H9 (cell line): ENCODE measurements at regions not wholly inside any gene's neighbourhood (a gene's known extent, or its start where the extent isn't known, plus 50 kb on each side); places are given as distances from the start of the nearest gene placed in this dataset.

Experiments used
- DNase-seq: peaks from one replicate; pipeline ENCODE4 v3.0.0-alpha.2; 2017
- H2AFZ ChIP-seq: one replicate; pipeline ENCODE4 v1.6.1; 2013; ENCODE audit warnings: mild to moderate bottlenecking, low read length, control low read depth, moderate library complexity
- H2AK5ac ChIP-seq: 2 replicates; pipeline ENCODE4 v1.6.1; 2013; ENCODE audit warnings: low read length, control low read depth, mixed read lengths; ENCODE audit not compliant: insufficient read length
- H2BK120ac ChIP-seq: one replicate; pipeline ENCODE4 v1.6.1; 2013; ENCODE audit warnings: low read depth, mild to moderate bottlenecking, low read length, control low read depth, inconsistent platforms; ENCODE audit not compliant: poor library complexity, severe bottlenecking
- H2BK12ac ChIP-seq: 2 replicates; pipeline ENCODE4 v1.6.1; 2013; ENCODE audit warnings: low read length, control low read depth, mixed read lengths, low read depth; ENCODE audit not compliant: insufficient read length
- H2BK15ac ChIP-seq: 2 replicates; pipeline ENCODE4 v1.6.1; 2013; ENCODE audit warnings: low read depth, low read length, control low read depth
- H2BK20ac ChIP-seq: one replicate; pipeline ENCODE4 v1.6.1; 2013; ENCODE audit warnings: low read depth, mild to moderate bottlenecking, low read length, control low read depth, inconsistent platforms; ENCODE audit not compliant: poor library complexity, severe bottlenecking
- H2BK5ac ChIP-seq: 2 replicates; pipeline ENCODE4 v1.6.1; 2013; ENCODE audit warnings: low read length, control low read depth, mixed read lengths; ENCODE audit not compliant: insufficient read length
- H3K14ac ChIP-seq: 2 replicates; pipeline ENCODE4 v1.6.1; 2013; ENCODE audit warnings: low read length, control low read depth; ENCODE audit not compliant: insufficient read depth
- H3K18ac ChIP-seq: 2 replicates; pipeline ENCODE4 v1.6.1; 2013; ENCODE audit warnings: low read depth, mild to moderate bottlenecking, mixed read lengths, low read length, control low read depth; ENCODE audit not compliant: insufficient read length
- H3K23ac ChIP-seq: 2 replicates; pipeline ENCODE4 v1.6.1; 2013; ENCODE audit warnings: low read length, control low read depth, mixed read lengths, low read depth; ENCODE audit not compliant: insufficient read length
- H3K23me2 ChIP-seq: 2 replicates; pipeline ENCODE4 v1.6.1; 2013; ENCODE audit warnings: low read depth, mild to moderate bottlenecking, mixed read lengths, low read length, control low read depth; ENCODE audit not compliant: insufficient read length, poor library complexity, severe bottlenecking
- H3K27ac ChIP-seq: 2 replicates; pipeline ENCODE4 v1.5.1; 2013; ENCODE audit warnings: low read length, control low read depth, mixed read lengths, low read depth; ENCODE audit not compliant: insufficient read length
- H3K27me3 ChIP-seq: 2 replicates; pipeline ENCODE4 v1.6.1; 2013; ENCODE audit warnings: low read length, control low read depth, inconsistent platforms; ENCODE audit not compliant: insufficient read depth
- H3K4ac ChIP-seq: 2 replicates; pipeline ENCODE4 v1.6.1; 2013; ENCODE audit warnings: low read depth, mild to moderate bottlenecking, control low read depth, inconsistent platforms, low read length, moderate library complexity
- H3K4me1 ChIP-seq: 2 replicates; pipeline ENCODE4 v1.6.1; 2013; ENCODE audit warnings: low read length, control low read depth, inconsistent platforms; ENCODE audit not compliant: insufficient read depth
- H3K4me2 ChIP-seq: 2 replicates; pipeline ENCODE4 v1.6.1; 2013; ENCODE audit warnings: low read length, control low read depth, mixed read lengths; ENCODE audit not compliant: insufficient read length, insufficient read depth
- H3K56ac ChIP-seq: 2 replicates; pipeline ENCODE4 v1.6.1; 2013; ENCODE audit warnings: low read depth, mild to moderate bottlenecking, mixed read lengths, low read length, control low read depth; ENCODE audit not compliant: insufficient read length
- H3K79me1 ChIP-seq: 2 replicates; pipeline ENCODE4 v1.6.1; 2013; ENCODE audit warnings: low read depth, mild to moderate bottlenecking, moderate library complexity, low read length, control low read depth, inconsistent platforms; ENCODE audit not compliant: insufficient read depth, poor library complexity, severe bottlenecking
- H3K79me2 ChIP-seq: 2 replicates; pipeline ENCODE4 v1.6.1; 2013; ENCODE audit warnings: low read length, control low read depth, inconsistent platforms; ENCODE audit not compliant: insufficient read depth
- H3K9ac ChIP-seq: 2 replicates; pipeline ENCODE4 v1.6.1; 2013; ENCODE audit warnings: low read length, control low read depth, mixed read lengths; ENCODE audit not compliant: insufficient read length; ENCODE audit errors: extremely low read depth
- H3K9me3 ChIP-seq: one replicate; pipeline ENCODE4 v1.6.1; 2013; ENCODE audit warnings: low read depth, low read length, inconsistent platforms; ENCODE audit not compliant: control insufficient read depth
- H3T11ph ChIP-seq: one replicate; pipeline ENCODE4 v1.6.1; 2013; ENCODE audit warnings: mild to moderate bottlenecking, low read length, control low read depth, inconsistent platforms
- H4K20me1 ChIP-seq: one replicate; pipeline ENCODE4 v1.6.1; 2013; ENCODE audit not compliant: control insufficient read depth, insufficient read length, insufficient read depth
- H4K5ac ChIP-seq: 2 replicates; pipeline ENCODE4 v1.6.1; 2013; ENCODE audit warnings: low read depth, mild to moderate bottlenecking, mixed read lengths, low read length, control low read depth; ENCODE audit not compliant: insufficient read length
- H4K8ac ChIP-seq: replicated peaks from 2 replicates; pipeline ENCODE4 v1.6.1; 2013; ENCODE audit warnings: low read length, control low read depth, mixed read lengths, low read depth; ENCODE audit not compliant: insufficient read length
- H4K91ac ChIP-seq: 2 replicates; pipeline ENCODE4 v1.6.1; 2013; ENCODE audit warnings: low read depth, mild to moderate bottlenecking, moderate library complexity, mixed read lengths, low read length, control low read depth; ENCODE audit not compliant: insufficient read length
- H3K27ac Mint-ChIP-seq, 3 experiments: 2 replicates in 2 of 3; 3 replicates in 1 of 3; pipeline ENCODE4 v1.8.0; 2020 to 2021; ENCODE audit warnings: mixed read lengths in 3 of 3, mild to moderate bottlenecking in 1 of 3, moderate library complexity in 1 of 3
- H3K27me3 Mint-ChIP-seq: 2 replicates; pipeline ENCODE4 v1.8.0; 2021; ENCODE audit warnings: low read depth, mild to moderate bottlenecking, moderate library complexity, mixed read lengths
- H3K36me3 Mint-ChIP-seq, 3 experiments: 2 replicates in 2 of 3; 3 replicates in 1 of 3; pipeline ENCODE4 v1.8.0; 2020 to 2021; ENCODE audit warnings: low read depth in 3 of 3, mixed read lengths in 3 of 3; ENCODE audit not compliant: insufficient read depth in 1 of 3
- H3K4me1 Mint-ChIP-seq, 2 experiments: 2 replicates each; pipeline ENCODE4 v1.8.0; 2020; ENCODE audit warnings: mixed read lengths in 2 of 2
- H3K4me3 Mint-ChIP-seq, 2 experiments: 2 replicates in 1 of 2; 3 replicates in 1 of 2; pipeline ENCODE4 v1.8.0; 2020 to 2021; ENCODE audit warnings: mild to moderate bottlenecking in 2 of 2, mixed read lengths in 2 of 2, moderate library complexity in 1 of 2
- H3K9me3 Mint-ChIP-seq, 2 experiments: 2 replicates in 1 of 2; 3 replicates in 1 of 2; pipeline ENCODE4 v1.8.0; 2020; ENCODE audit warnings: mild to moderate bottlenecking in 2 of 2, mixed read lengths in 2 of 2, moderate library complexity in 1 of 2
- WGBS: extraction: QIAGEN DNeasy Blood & Tissue Kit; methylation state at CpG from one replicate; pipeline ENCODE4 v1.1.7; 2013; ENCODE audit warnings: missing lambda C conversion rate, low lambda C conversion rate, mixed read lengths; ENCODE audit not compliant: insufficient read length; ENCODE audit errors: extremely low coverage; 5-methylcytosine and 5-hydroxymethylcytosine counted together
- TF ChIP-seq, protein P1 (sequence below): fragments of 200-600 bp; sonication (generic); conservative IDR thresholded peaks from 3 replicates; pipeline ENCODE4 v1.8.0; 2021; ENCODE audit warnings: antibody characterized with exemption, mild to moderate bottlenecking

DNA sequence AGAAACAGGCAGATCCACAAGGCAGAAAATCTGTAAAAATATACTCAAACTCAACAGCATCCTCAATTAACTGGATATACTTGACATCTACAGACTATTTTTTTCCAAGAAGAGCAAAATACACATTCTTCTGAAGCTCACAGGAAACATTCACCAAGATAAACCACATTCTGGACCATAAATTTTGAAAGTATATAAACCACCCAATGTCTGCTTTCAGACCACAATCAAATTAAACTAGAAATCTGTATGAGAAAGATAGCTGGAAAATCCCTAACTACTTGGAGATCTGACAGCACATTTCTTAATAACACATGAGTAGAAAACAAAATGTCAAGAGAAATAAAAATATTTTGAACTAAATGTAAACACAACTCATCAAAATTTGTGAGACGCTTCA, 195.5 kb downstream of the ERMARD start:
- no peak for DNase-seq
- Mint-ChIP-seq H3K36me3 (no peaks in the 10 kb centered on the region), H3K27me3 (peaks cover 29% of the 10 kb centered on the region), H3K4me1 (no peaks in the 10 kb centered on the region), H3K9me3 (peaks cover 2 to 4% of the 10 kb centered on the region in 2 experiments; a peak in 3 of 5 replicates), H3K27ac (no peak overlapping the region), H3K4me3 (no peak overlapping the region)
- Histone ChIP-seq H2BK12ac (no peak overlapping the region), H3K27me3 (no peaks in the 10 kb centered on the region; the same call in 1 of the 2 replicates), H4K5ac (no peak overlapping the region), H2BK20ac (no peak overlapping the region), H3K27ac (no peak overlapping the region), H3K23ac (no peak overlapping the region), H4K91ac (no peak overlapping the region), H3K18ac (no peak overlapping the region), H3K9ac (no peak overlapping the region), H3T11ph (no peak overlapping the region), H3K4ac (no peak overlapping the region), H3K14ac (no peak overlapping the region), H3K9me3 (no peaks in the 10 kb centered on the region), H2AK5ac (no peak overlapping the region), H2BK5ac (no peak overlapping the region), H3K79me2 (no peaks in the 10 kb centered on the region), H4K8ac (no peak overlapping the region), H3K56ac (no peak overlapping the region), H2AFZ (no peak overlapping the region), H3K23me2 (no peaks in the 10 kb centered on the region), H2BK15ac (no peak overlapping the region), H3K4me1 (no peaks in the 10 kb centered on the region), H3K4me2 (no peak overlapping the region), H3K79me1 (no peaks in the 10 kb centered on the region), H2BK120ac (no peak overlapping the region), H4K20me1 (no peaks in the 10 kb centered on the region)
- WGBS = no CpG with 5 or more reads among the region's 1 CpG
- TF ChIP-seq, protein P1, sequence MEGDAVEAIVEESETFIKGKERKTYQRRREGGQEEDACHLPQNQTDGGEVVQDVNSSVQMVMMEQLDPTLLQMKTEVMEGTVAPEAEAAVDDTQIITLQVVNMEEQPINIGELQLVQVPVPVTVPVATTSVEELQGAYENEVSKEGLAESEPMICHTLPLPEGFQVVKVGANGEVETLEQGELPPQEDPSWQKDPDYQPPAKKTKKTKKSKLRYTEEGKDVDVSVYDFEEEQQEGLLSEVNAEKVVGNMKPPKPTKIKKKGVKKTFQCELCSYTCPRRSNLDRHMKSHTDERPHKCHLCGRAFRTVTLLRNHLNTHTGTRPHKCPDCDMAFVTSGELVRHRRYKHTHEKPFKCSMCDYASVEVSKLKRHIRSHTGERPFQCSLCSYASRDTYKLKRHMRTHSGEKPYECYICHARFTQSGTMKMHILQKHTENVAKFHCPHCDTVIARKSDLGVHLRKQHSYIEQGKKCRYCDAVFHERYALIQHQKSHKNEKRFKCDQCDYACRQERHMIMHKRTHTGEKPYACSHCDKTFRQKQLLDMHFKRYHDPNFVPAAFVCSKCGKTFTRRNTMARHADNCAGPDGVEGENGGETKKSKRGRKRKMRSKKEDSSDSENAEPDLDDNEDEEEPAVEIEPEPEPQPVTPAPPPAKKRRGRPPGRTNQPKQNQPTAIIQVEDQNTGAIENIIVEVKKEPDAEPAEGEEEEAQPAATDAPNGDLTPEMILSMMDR = no peak
